Esophagus muscularis mucosa (tissue), 4 donors: ENCODE measurements at regions not wholly inside any gene's neighbourhood (a gene's known extent, or its start where the extent isn't known, plus 50 kb on each side); places are given as distances from the start of the nearest gene placed in this dataset.

Experiments
- DNase-seq: peaks from one replicate; pipeline ENCODE4 v3.0.0-alpha.2; 2017; ENCODE audit errors: extremely low spot score
- H3K27ac ChIP-seq, 4 donors: fragments of 200-600 bp; sonication (generic); replicated peaks in 1 of 4; 1 replicate in 3 of 4; 2 replicates in 1 of 4; pipeline ENCODE4 v1.5.1; 2016 to 2019; ENCODE audit warnings: mild to moderate bottlenecking in 1 of 4
- H3K27me3 ChIP-seq, 4 donors: fragments of 200-600 bp; sonication (generic); one replicate each; pipeline versions ENCODE4 v1.5.1 to v1.6.0; 2016 to 2019
- H3K36me3 ChIP-seq, 4 donors: fragments of 200-600 bp; sonication (generic); one replicate each; pipeline ENCODE4 v1.5.1; 2016 to 2019
- H3K4me1 ChIP-seq, 4 donors: fragments of 200-600 bp; sonication (generic); one replicate each; pipeline ENCODE4 v1.5.1; 2016 to 2019
- H3K4me3 ChIP-seq, 4 donors: fragments of 200-600 bp; sonication (generic); 1 replicate in 2 of 4; 2 replicates in 2 of 4; pipeline ENCODE4 v1.5.1; 2016 to 2019; ENCODE audit warnings: mild to moderate bottlenecking in 4 of 4, moderate library complexity in 1 of 4
- H3K9me3 ChIP-seq, 4 donors: fragments of 200-600 bp; sonication (generic); 1 replicate in 3 of 4; 2 replicates in 1 of 4; pipeline ENCODE4 v1.5.1; 2016 to 2019
- EP300 ChIP-seq: sonication (generic); formaldehyde crosslinking; IDR thresholded peaks from one replicate; pipeline ENCODE4 v1.6.1; 2017; ENCODE audit warnings: antibody characterized with exemption
- POLR2A ChIP-seq: fragments of 450-650 bp; IDR thresholded peaks from one replicate; pipeline ENCODE4 v1.6.1; 2017; ENCODE audit warnings: antibody characterized with exemption, moderate library complexity, mild to moderate bottlenecking, low read depth
- POLR2AphosphoS5 ChIP-seq, 2 donors: sonication (generic); formaldehyde crosslinking; IDR thresholded peaks; one replicate each; pipeline ENCODE4 v1.6.1; 2017; ENCODE audit warnings: antibody characterized with exemption in 2 of 2
- WGBS: methylation state at CpG from one replicate; pipeline ENCODE4 v1.1.5; 2018; 5-methylcytosine and 5-hydroxymethylcytosine counted together
- intact Hi-C: fragments of 100-400 bp; cut with DNase I; formaldehyde crosslinking; loops from one replicate; pipeline ENCODE4 v1.15.1; 2023
- TF ChIP-seq, protein P1 (sequence below), 3 experiments: fragments of 200-600 bp in 2 of 3; fragments of 450-650 bp in 1 of 3; sonication (generic) in 2 of 3; IDR thresholded peaks; one replicate each; pipeline ENCODE4 v1.5.1; 2017 to 2019; ENCODE audit warnings: antibody characterized with exemption in 3 of 3, mild to moderate bottlenecking in 2 of 3, moderate library complexity in 1 of 3

DNA sequence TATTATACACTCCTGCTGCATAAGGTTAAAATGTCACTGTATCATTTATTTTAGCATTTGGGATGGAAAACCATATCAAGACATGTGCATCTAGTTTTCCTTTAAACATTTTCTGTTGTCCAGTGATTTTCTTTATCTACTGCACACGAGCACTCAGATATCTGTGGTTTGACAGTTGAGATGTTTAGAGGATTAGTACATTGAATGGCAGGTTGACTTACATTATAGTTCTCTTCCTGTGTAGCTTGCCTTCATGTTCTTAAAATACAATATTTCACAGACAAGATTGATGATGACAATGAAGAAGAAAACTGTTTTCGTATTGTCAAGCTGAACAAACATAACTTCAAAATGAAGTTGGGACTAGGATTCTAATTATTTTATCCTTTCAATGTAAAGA, 2378.4 kb upstream of the WWC1 start:
- Histone ChIP-seq H3K4me1 (no peaks in the 10 kb centered on the region), H3K27ac (no peak overlapping the region), H3K36me3 (no peaks in the 10 kb centered on the region), H3K9me3 (no peaks in the 10 kb centered on the region), H3K27me3 (no peaks in the 10 kb centered on the region), H3K4me3 (no peak overlapping the region)
- intact Hi-C loops: no loop called here
- DNase-seq: no peak
- 52% methylated on average over 2 of the region's 2 CpGs for WGBS
- TF ChIP-seq POLR2A: no peak
- TF ChIP-seq POLR2AphosphoS5 (IDR thresholded peaks at IDR 0.05): no peak
- TF ChIP-seq EP300: no peak
- TF ChIP-seq, protein P1, sequence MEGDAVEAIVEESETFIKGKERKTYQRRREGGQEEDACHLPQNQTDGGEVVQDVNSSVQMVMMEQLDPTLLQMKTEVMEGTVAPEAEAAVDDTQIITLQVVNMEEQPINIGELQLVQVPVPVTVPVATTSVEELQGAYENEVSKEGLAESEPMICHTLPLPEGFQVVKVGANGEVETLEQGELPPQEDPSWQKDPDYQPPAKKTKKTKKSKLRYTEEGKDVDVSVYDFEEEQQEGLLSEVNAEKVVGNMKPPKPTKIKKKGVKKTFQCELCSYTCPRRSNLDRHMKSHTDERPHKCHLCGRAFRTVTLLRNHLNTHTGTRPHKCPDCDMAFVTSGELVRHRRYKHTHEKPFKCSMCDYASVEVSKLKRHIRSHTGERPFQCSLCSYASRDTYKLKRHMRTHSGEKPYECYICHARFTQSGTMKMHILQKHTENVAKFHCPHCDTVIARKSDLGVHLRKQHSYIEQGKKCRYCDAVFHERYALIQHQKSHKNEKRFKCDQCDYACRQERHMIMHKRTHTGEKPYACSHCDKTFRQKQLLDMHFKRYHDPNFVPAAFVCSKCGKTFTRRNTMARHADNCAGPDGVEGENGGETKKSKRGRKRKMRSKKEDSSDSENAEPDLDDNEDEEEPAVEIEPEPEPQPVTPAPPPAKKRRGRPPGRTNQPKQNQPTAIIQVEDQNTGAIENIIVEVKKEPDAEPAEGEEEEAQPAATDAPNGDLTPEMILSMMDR (IDR thresholded peaks at IDR 0.05): no peak

DNA sequence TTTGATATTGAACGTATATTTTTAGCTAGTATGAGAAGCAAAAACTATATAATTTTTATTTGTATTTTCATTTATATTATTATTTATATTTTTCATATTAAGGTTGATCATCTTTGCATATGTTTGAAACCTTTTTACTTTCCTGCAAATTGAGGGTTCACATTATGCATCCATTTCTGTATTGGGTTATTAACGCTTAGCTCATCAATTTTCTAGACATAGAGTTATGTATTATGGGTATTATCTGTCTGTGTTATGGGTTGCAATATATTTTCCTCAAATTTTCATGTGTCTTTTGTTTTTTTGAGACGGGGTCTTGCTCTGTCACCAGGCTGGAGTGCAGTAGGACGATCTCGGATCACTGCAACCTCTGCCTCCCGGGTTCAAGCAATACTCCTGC, 2377.0 kb upstream of the WWC1 start:
- Histone ChIP-seq H3K4me1 (no peaks in the 10 kb centered on the region), H3K27me3 (no peaks in the 10 kb centered on the region), H3K36me3 (no peaks in the 10 kb centered on the region), H3K27ac (no peak overlapping the region), H3K4me3 (no peak overlapping the region), H3K9me3 (no peaks in the 10 kb centered on the region)
- intact Hi-C loops: no loop called here
- TF ChIP-seq POLR2AphosphoS5 (IDR thresholded peaks at IDR 0.05) (no peak), POLR2A (no peak), EP300 (no peak)
- TF ChIP-seq, protein P1 (IDR thresholded peaks at IDR 0.05): no peak
- no peak for DNase-seq
- WGBS: 91% methylated on average over 6 of the region's 6 CpGs

DNA sequence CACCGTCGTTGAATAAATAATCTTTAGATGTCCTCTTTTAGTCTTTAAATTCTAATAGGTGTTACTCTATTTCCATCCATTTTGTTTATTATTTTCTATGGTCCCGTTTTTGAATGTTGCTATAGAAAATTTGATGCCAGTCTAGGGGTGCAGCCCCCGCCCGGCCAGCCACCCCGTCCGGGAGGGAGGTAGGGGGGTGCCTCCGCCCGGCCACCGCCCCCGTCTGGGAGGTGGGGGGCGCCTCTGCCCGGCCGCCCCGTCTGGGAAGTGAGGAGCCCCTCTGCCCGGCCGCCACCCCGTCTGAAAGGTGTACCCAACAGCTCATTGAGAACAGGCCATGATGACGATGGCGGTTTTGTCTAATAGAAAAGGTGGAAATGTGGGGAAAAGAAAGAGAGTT, 2372.2 kb upstream of the WWC1 start:
- TF ChIP-seq EP300: no peak
- TF ChIP-seq, protein P1 (IDR thresholded peaks at IDR 0.05): no peak
- no peak for TF ChIP-seq POLR2A
- TF ChIP-seq POLR2AphosphoS5 (IDR thresholded peaks at IDR 0.05): no peak
- Histone ChIP-seq H3K4me1 (no peaks in the 10 kb centered on the region), H3K9me3 (no peaks in the 10 kb centered on the region), H3K27ac (no peak overlapping the region), H3K4me3 (no peak overlapping the region), H3K36me3 (no peaks in the 10 kb centered on the region), H3K27me3 (no peaks in the 10 kb centered on the region)
- WGBS: 96% methylated on average over 20 of the region's 20 CpGs
- intact Hi-C loops: no loop called here
- DNase-seq: no peak

DNA sequence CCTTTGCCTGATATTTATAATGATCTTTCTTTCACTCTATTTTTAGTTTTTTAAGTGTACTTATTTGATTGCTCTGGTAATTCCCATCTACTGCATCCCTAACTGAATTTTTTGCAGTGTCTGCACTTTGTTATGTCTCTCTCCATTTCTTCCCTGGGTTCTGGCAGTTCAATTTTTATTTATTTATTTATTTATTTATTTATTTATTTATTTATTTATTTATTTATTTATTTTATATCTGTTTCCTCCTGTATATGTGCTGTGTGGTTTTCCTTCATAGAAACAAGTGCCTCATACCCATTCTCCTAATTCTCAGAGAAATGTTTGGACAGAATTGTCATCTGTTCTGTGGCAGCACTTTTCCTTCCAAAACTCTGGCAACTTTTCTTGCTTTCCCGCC, 2370.8 kb upstream of the WWC1 start:
- Histone ChIP-seq H3K36me3 (no peaks in the 10 kb centered on the region), H3K9me3 (no peaks in the 10 kb centered on the region), H3K27ac (no peak overlapping the region), H3K27me3 (no peaks in the 10 kb centered on the region), H3K4me1 (no peaks in the 10 kb centered on the region), H3K4me3 (no peak overlapping the region)
- intact Hi-C loops: no loop called here
- no peak for DNase-seq
- TF ChIP-seq POLR2A: no peak
- no peak for TF ChIP-seq POLR2AphosphoS5 (IDR thresholded peaks at IDR 0.05)
- TF ChIP-seq, protein P1 (IDR thresholded peaks at IDR 0.05): no peak
- TF ChIP-seq EP300: no peak
- 85% methylated on average over 1 of the region's 1 CpG for WGBS

DNA sequence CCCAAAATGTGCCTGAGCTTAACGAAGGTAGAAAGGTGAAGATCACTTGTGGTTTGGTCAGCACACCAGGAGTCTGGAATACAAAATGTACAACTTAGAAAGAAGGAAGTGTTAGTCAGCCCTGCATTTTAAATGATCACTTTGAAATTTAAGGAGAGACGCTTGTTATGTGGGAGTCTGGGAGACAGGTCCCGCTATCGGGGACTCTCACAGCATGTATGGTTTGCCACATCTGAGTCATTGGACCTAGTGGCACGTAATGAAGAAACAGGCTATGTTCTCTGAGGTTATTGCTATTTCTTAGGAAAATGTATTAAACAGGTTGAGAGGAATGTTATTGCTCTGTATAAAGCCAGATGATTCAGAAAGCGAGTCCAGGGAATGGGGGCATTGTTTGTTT, 2362.5 kb upstream of the WWC1 start:
- TF ChIP-seq POLR2AphosphoS5 (IDR thresholded peaks at IDR 0.05): no peak
- TF ChIP-seq, protein P1 (IDR thresholded peaks at IDR 0.05): no peak
- Histone ChIP-seq H3K27me3 (no peaks in the 10 kb centered on the region), H3K4me1 (no peaks in the 10 kb centered on the region), H3K9me3 (peaks cover 0 to 7% (median 3%) of the 10 kb centered on the region in 4 donors), H3K36me3 (no peaks in the 10 kb centered on the region), H3K4me3 (no peak overlapping the region), H3K27ac (no peak overlapping the region)
- intact Hi-C loops: no loop called here
- DNase-seq: no peak
- 85% methylated on average over 6 of the region's 6 CpGs for WGBS
